ENCODE measurements at regions not wholly inside any gene's neighbourhood (a gene's known extent, or its start where the extent isn't known, plus 50 kb on each side); places are given as distances from the start of the nearest gene placed in this dataset.

DNA sequence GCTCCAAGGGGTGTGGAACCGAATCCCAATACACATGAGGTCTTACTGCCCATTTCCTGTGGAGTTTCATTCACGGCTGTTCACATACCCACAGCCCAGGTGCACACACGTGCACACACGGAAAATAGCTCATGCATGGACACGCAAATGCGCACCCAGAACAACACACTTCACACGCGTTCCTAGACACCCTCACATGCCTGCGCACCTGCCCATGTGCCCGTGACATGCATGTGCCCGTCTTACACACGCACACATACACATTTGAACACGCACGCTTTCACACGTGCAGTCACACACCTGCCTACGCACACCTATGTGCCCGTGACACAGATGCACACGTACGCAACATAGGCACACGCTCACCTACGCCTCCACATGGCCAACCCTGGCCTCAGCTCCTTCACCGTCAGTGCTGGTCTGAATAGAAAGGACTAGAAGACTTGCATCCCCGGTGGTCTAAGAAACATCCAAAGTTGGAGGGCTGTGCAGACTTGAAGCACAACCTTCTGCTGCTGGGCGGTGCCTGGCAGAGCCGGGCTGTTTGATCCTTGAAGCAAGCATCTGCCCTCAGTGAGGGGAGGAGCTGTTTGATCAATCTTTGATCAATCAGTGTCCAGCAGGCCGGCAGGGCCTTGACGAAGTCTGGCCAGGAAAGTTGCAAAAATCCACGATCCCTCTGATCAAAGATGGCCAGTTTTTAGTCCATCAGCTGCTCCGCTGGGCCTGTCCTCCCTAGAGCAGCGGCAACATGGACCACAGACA lies 164.7 kb downstream of the OLFM1 start:
- peak; percentile 64 for DNase-seq (ENCODE audit: low spot score)
- Mint-ChIP-seq H3K27me3 (ENCODE audit: low read depth) (peaks cover 12% of the 10 kb centered on the region), H3K36me3 (ENCODE audit: low read depth) (no peaks in the 10 kb centered on the region), H3K27ac (ENCODE audit: unreplicated experiment) (no peak overlapping the region), H3K4me3 (ENCODE audit: unreplicated experiment) (no peak overlapping the region), H3K9me3 (ENCODE audit: low read depth) (no peaks in the 10 kb centered on the region), H3K4me1 (ENCODE audit: low read depth) (no peaks in the 10 kb centered on the region)
- TF ChIP-seq, protein P1, sequence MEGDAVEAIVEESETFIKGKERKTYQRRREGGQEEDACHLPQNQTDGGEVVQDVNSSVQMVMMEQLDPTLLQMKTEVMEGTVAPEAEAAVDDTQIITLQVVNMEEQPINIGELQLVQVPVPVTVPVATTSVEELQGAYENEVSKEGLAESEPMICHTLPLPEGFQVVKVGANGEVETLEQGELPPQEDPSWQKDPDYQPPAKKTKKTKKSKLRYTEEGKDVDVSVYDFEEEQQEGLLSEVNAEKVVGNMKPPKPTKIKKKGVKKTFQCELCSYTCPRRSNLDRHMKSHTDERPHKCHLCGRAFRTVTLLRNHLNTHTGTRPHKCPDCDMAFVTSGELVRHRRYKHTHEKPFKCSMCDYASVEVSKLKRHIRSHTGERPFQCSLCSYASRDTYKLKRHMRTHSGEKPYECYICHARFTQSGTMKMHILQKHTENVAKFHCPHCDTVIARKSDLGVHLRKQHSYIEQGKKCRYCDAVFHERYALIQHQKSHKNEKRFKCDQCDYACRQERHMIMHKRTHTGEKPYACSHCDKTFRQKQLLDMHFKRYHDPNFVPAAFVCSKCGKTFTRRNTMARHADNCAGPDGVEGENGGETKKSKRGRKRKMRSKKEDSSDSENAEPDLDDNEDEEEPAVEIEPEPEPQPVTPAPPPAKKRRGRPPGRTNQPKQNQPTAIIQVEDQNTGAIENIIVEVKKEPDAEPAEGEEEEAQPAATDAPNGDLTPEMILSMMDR (IDR thresholded peaks at IDR 0.05), result no peak

DNA sequence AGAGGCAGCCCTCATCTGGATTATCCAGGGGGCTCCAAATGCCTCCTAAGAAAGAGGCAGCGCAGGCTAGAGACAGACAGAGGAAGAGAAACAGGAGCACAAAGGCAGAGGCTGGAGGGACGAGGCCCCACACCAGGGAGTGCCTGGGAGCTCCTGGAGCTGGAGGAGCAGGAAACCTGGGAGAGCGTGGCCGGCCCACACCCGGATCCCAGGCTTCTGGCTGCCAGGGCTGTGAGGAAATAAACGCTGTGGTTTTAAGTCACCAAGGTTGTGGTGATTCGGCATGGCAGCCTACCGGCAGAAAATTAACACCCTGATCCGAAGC lies 165.5 kb downstream of the OLFM1 start:
- no peak for DNase-seq (ENCODE audit: low spot score)
- no peaks in the 10 kb centered on the region for H3K9me3 Mint-ChIP-seq (ENCODE audit: low read depth)
- H3K27me3 Mint-ChIP-seq (ENCODE audit: low read depth), result peaks cover 11% of the 10 kb centered on the region
- H3K4me3 Mint-ChIP-seq (ENCODE audit: unreplicated experiment), result no peak overlapping the region
- H3K36me3 Mint-ChIP-seq (ENCODE audit: low read depth), result no peaks in the 10 kb centered on the region
- TF ChIP-seq, protein P1 (IDR thresholded peaks at IDR 0.05), result no peak
- H3K27ac Mint-ChIP-seq (ENCODE audit: unreplicated experiment), result no peak overlapping the region
- H3K4me1 Mint-ChIP-seq (ENCODE audit: low read depth), result peaks cover 3% of the 10 kb centered on the region

DNA sequence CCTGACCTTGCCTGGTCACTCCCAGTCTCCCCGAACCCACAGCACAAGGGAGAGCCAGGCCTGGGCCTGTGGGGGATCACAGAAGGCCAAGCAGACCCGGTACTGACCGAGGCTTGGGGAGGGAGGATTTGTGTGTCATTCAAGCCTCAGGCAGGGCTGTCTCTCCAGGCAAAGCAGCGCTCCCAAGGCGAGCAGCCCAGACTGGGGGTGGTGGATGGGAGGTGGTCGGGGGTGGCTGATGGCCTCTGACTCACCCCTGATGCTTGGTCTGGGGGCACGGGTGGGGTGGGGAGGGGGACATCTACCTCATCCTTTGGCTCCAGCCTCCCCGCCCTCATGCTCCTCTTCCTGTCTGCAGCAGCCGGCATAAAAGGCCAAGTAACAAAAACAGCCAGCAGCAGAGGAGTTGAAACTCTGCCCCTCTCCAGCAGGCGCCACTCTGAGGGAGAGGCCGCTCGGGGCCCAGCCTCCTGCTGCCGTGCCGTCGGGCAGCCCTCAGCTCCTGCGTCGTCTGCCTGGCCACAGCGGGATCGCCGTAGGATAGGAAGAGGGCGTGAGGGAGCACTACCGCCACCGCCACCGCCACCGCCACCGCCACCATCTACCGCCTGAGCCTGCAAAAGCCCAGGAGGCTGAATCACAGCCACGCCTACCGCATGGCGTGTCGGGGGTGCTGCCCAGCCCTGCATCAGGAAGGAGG lies 166.0 kb downstream of the OLFM1 start:
- Mint-ChIP-seq H3K36me3 (ENCODE audit: low read depth) (no peaks in the 10 kb centered on the region), H3K27ac (ENCODE audit: unreplicated experiment) (no peak overlapping the region), H3K9me3 (ENCODE audit: low read depth) (no peaks in the 10 kb centered on the region), H3K27me3 (ENCODE audit: low read depth) (peaks cover 11% of the 10 kb centered on the region), H3K4me1 (ENCODE audit: low read depth) (peaks cover 4% of the 10 kb centered on the region), H3K4me3 (ENCODE audit: unreplicated experiment) (no peak overlapping the region)
- TF ChIP-seq, protein P1 (IDR thresholded peaks at IDR 0.05), result no peak
- DNase-seq (ENCODE audit: low spot score), result peak; percentile 77

DNA sequence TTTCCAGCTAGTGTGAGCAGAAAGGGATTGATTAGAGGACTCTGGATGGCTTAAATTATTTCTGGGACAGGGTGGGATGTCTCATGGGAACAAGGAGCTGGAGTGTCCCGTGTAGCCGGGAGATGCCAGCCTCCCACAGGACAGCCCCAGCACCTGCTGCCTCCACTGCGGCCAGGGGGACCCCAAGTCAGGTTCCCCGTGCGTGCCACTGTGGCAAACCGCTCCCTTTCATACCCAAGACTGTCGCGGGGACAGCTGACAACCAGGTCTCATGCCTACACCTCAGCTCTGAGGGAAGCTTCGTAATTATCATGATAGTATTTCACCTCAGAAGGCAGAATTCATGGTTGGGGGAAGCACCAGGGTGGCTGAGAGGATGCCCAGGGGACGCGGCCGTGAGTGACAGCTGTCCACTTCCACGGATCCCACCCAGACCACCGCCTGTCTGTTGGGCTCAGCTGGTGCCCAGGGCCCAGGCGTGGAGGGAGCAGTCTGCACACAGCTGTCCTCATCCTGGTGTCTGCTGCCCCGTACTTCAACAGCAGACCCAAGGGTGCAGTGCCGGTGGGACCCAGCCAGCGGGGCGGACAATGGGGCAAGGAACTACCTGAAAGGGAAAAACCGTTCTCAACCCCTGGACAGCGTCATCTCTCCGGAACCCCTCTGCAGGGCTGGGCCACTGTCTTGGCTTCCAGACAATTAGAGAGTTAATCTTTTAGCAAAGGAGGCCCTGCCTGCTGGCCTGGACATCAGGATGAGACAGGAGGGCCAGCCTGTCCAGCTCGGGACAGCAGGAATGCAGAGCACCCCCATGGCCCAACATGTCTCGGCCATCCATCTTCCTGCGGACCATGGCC lies 166.9 kb downstream of the OLFM1 start:
- TF ChIP-seq, protein P1 (IDR thresholded peaks at IDR 0.05), result no peak
- Mint-ChIP-seq H3K27ac (ENCODE audit: unreplicated experiment) (no peak overlapping the region), H3K36me3 (ENCODE audit: low read depth) (no peaks in the 10 kb centered on the region), H3K4me3 (ENCODE audit: unreplicated experiment) (no peak overlapping the region), H3K4me1 (ENCODE audit: low read depth) (peaks cover 4% of the 10 kb centered on the region), H3K27me3 (ENCODE audit: low read depth) (peaks cover 11% of the 10 kb centered on the region), H3K9me3 (ENCODE audit: low read depth) (no peaks in the 10 kb centered on the region)
- DNase-seq (ENCODE audit: low spot score), result peak; percentile 79
